HepG2 (cell line): ENCODE measurements at regions not wholly inside any gene's neighbourhood (a gene's known extent, or its start where the extent isn't known, plus 50 kb on each side); places are given as distances from the start of the nearest gene placed in this dataset.

ENCODE experiments used
- ATAC-seq: fragments of 200-7000 bp; cut with Tn5 transposase; 3 replicates; pipeline ENCODE4 v1.9.1; 2020; ENCODE audit warnings: mild to moderate bottlenecking, moderate library complexity
- BruUV-seq: library from RNA; stranded (reverse); fragments of 400-500 nt; replicated peaks from 2 replicates; lab custom pipeline; 2021; lab: Mats Ljungman, UMichigan
- CTCF ChIA-PET: fragments of 300-600 bp; formaldehyde crosslinking; extraction: SDS; loops from one replicate; lab custom pipeline; 2021; ENCODE audit warnings: low total read pairs, inconsistent platforms, low intra/inter-chr PET ratio; lab: Yijun Ruan, JAX
- POLR2A ChIA-PET: fragments of 350-600 bp; sonication (Branson Sonifier 250); formaldehyde crosslinking; loops from one replicate; lab custom pipeline; 2020; ENCODE audit warnings: antibody characterized with exemption, inconsistent platforms; lab: Yijun Ruan, JAX
- DNase-seq: peaks from one replicate; pipeline ENCODE4 v3.0.0-alpha.2; 2015; ENCODE audit warnings: low spot score
- FAIRE-seq: peaks from 3 replicates; lab custom pipeline; 2011; peaks lifted over from hg19 to GRCh38; lab: Jason Lieb, UNC
- H2AFZ ChIP-seq: one replicate; pipeline ENCODE4 v1.6.1; 2011; ENCODE audit warnings: low read length, inconsistent platforms
- H3K27ac ChIP-seq: fragments of 300-600 bp; 3 replicates; pipeline ENCODE4 v1.8.0; 2011; ENCODE audit warnings: mixed run types, mild to moderate bottlenecking, mixed read lengths, low read length, inconsistent platforms; ENCODE audit not compliant: insufficient read depth; ENCODE audit errors: extremely low read length
- H3K27me3 ChIP-seq, 2 experiments: fragments of 200-600 bp in 1 of 2; 2 replicates in 1 of 2; 3 replicates in 1 of 2; pipeline versions ENCODE4 v1.6.0 to v1.8.0; 2011; ENCODE audit warnings: low read length in 2 of 2, mild to moderate bottlenecking in 2 of 2, moderate library complexity in 2 of 2, inconsistent platforms in 1 of 2; ENCODE audit not compliant: insufficient read depth in 2 of 2, control insufficient read depth in 1 of 2
- H3K36me3 ChIP-seq, 2 experiments: fragments of 200-600 bp in 1 of 2; replicated peaks in 1 of 2; 2 replicates in 1 of 2; 3 replicates in 1 of 2; pipeline versions ENCODE4 v1.5.1 to v1.8.0; 2011; ENCODE audit warnings: low read length in 2 of 2, inconsistent platforms in 1 of 2; ENCODE audit not compliant: insufficient read depth in 2 of 2, control insufficient read depth in 1 of 2
- H3K4me1 ChIP-seq: 2 replicates; pipeline ENCODE4 v1.5.1; 2012; ENCODE audit warnings: low read length, inconsistent platforms; ENCODE audit not compliant: insufficient read depth
- H3K4me2 ChIP-seq: 2 replicates; pipeline ENCODE4 v1.6.0; 2011; ENCODE audit warnings: low read depth, low read length, inconsistent platforms
- H3K4me3 ChIP-seq, 3 experiments: fragments of 200-600 bp in 1 of 3; sonication (generic), shearing (Covaris generic) in 1 of 3; replicated peaks in 1 of 3; 2 replicates each; pipeline ENCODE4 v1.5.1; 2011 to 2016; ENCODE audit warnings: low read length in 3 of 3, inconsistent platforms in 2 of 3, low read depth in 2 of 3, mild to moderate bottlenecking in 2 of 3, control low read depth in 1 of 3, mixed read lengths in 1 of 3; ENCODE audit not compliant: insufficient read depth in 1 of 3
- H3K79me2 ChIP-seq: one replicate; pipeline ENCODE4 v1.6.1; 2011; ENCODE audit warnings: low read length, inconsistent platforms; ENCODE audit not compliant: insufficient read depth
- H3K9ac ChIP-seq: 2 replicates; pipeline ENCODE4 v1.6.0; 2011; ENCODE audit warnings: mild to moderate bottlenecking, low read depth, low read length, inconsistent platforms; ENCODE audit not compliant: insufficient read depth
- H3K9me3 ChIP-seq: 2 replicates; pipeline ENCODE4 v1.5.1; 2012; ENCODE audit warnings: mild to moderate bottlenecking, low read length
- H4K20me1 ChIP-seq: 2 replicates; pipeline ENCODE4 v1.6.0; 2011; ENCODE audit warnings: inconsistent platforms, mild to moderate bottlenecking, low read length, moderate library complexity; ENCODE audit not compliant: insufficient read depth
- CENPX ChIP-seq: sonication (generic); formaldehyde crosslinking; IDR thresholded peaks from 2 replicates; pipeline ENCODE4 v1.9.0; 2021; ENCODE audit warnings: mild to moderate bottlenecking, missing genetic modification reagents, moderate library complexity
- FOXK1 ChIP-seq: sonication (generic); formaldehyde crosslinking; IDR thresholded peaks from 2 replicates; pipeline ENCODE4 v1.4.0; 2020; ENCODE audit warnings: low read depth, missing genetic modification reagents, borderline replicate concordance
- GATA4 ChIP-seq: sonication (generic); IDR thresholded peaks from 2 replicates; pipeline ENCODE4 v1.6.1; 2016; ENCODE audit warnings: antibody characterized with exemption, low read depth, borderline replicate concordance
- HMG20A ChIP-seq: IDR thresholded peaks from 2 replicates; pipeline ENCODE4 v1.6.1; 2016; ENCODE audit warnings: borderline replicate concordance
- MAFF ChIP-seq: IDR thresholded peaks from 2 replicates; pipeline ENCODE4 v1.6.1; 2011; ENCODE audit warnings: low read depth, low read length, improper control_type of control experiment
- NR2F1 ChIP-seq, 2 experiments: fragments of 450-650 bp in 1 of 2; formaldehyde crosslinking in 1 of 2; IDR thresholded peaks; 2 replicates each; pipeline versions ENCODE4 v1.5.0 to v1.6.1; 2016 to 2020; ENCODE audit warnings: mild to moderate bottlenecking in 1 of 2, missing compliant biosample characterization in 1 of 2, missing genetic modification reagents in 1 of 2, moderate library complexity in 1 of 2
- NR3C1 ChIP-seq: sonication (generic); formaldehyde crosslinking; IDR thresholded peaks from 2 replicates; pipeline ENCODE4 v1.4.0; 2020; ENCODE audit warnings: missing genetic modification reagents
- ZNF121 ChIP-seq: sonication (generic); formaldehyde crosslinking; IDR thresholded peaks from 2 replicates; pipeline ENCODE4 v1.5.0; 2020; ENCODE audit warnings: mild to moderate bottlenecking, missing genetic modification reagents
- ZNF337 ChIP-seq: sonication (generic); formaldehyde crosslinking; IDR thresholded peaks from 2 replicates; pipeline ENCODE4 v1.5.1; 2020; ENCODE audit warnings: missing genetic modification reagents, low read depth, mild to moderate bottlenecking, borderline replicate concordance
- ZNF660 ChIP-seq: sonication (generic); formaldehyde crosslinking; IDR thresholded peaks from 2 replicates; pipeline ENCODE4 v1.5.1; 2020; ENCODE audit warnings: mild to moderate bottlenecking, low read depth, missing genetic modification reagents, borderline replicate concordance
- ZNF761 ChIP-seq: sonication (generic); formaldehyde crosslinking; conservative IDR thresholded peaks from 2 replicates; pipeline ENCODE4 v1.4.0; 2020; ENCODE audit warnings: mild to moderate bottlenecking, missing genetic modification reagents
- whole genome bisulfite sequencing: methylation state at CpG from one replicate; pipeline ENCODE4 v1.1.6; 2017; ENCODE audit warnings: low lambda C conversion rate; 5-methylcytosine and 5-hydroxymethylcytosine counted together
- in situ Hi-C: cut with HindIII; loops from 2 replicates; pipeline ENCODE4 v1.10.0; 2017; ENCODE audit warnings: low pct_unique_long_range_greater_than_20kb; ENCODE audit not compliant: extremely low pct_ligation_motif_present
- intact Hi-C: fragments of 100-400 bp; cut with micrococcal nuclease; formaldehyde crosslinking; loops from one replicate; pipeline ENCODE4 v1.10.0; 2022; ENCODE audit not compliant: unreplicated experiment
- TF ChIP-seq, protein P1 (sequence below): sonication (generic); formaldehyde crosslinking; IDR thresholded peaks from 2 replicates; pipeline ENCODE4 v1.4.0; 2020; ENCODE audit warnings: mild to moderate bottlenecking, missing genetic modification reagents
- TF ChIP-seq, protein P2 (sequence below): sonication (generic); formaldehyde crosslinking; IDR thresholded peaks from 2 replicates; pipeline ENCODE4 v1.5.0; 2020; ENCODE audit warnings: missing genetic modification reagents, mild to moderate bottlenecking, borderline replicate concordance
- TF ChIP-seq, protein P3 (sequence below): sonication (generic); formaldehyde crosslinking; IDR thresholded peaks from 2 replicates; pipeline ENCODE4 v1.4.0; 2020; ENCODE audit warnings: missing genetic modification reagents

DNA sequence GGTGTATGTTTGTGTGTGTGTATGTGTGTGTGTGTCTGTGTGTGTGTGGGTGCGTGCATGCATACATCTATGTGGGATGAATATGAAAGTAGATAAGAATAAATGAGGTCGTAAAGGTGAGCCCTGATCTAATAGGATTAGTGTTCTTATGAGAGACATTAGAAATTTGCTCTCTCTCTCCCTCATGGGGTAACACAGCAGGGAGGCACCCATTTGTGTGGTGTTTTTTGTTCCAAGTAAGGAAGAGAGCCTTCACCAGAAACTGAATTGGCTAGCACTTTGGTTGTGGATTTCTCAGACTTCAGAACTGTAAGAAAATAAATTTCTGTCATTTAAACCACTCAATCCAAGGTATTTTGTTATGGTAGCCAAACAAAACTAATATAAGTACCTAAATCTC, 353.7 kb upstream of the CHRM2 start:
- H3K9ac ChIP-seq = no peak overlapping the region
- no peak overlapping the region for H3K4me3 ChIP-seq
- H4K20me1 ChIP-seq = no peaks in the 10 kb centered on the region
- CTCF ChIA-PET = no interaction called here
- H3K36me3 ChIP-seq = no peaks in the 10 kb centered on the region
- 5% methylated on average over 2 of the region's 2 CpGs for WGBS
- H3K4me2 ChIP-seq = no peak overlapping the region
- no peak overlapping the region for H3K27ac ChIP-seq
- no peak overlapping the region for H2AFZ ChIP-seq
- TF ChIP-seq HMG20A (CRISPR knock-in tag) (no peak), MAFF (no peak), NR3C1 (no peak), ZNF121 (CRISPR knock-in tag) (no peak), NR2F1 (CRISPR knock-in tag; IDR thresholded peaks at IDR 0.05) (no peak)
- TF ChIP-seq, protein P1, sequence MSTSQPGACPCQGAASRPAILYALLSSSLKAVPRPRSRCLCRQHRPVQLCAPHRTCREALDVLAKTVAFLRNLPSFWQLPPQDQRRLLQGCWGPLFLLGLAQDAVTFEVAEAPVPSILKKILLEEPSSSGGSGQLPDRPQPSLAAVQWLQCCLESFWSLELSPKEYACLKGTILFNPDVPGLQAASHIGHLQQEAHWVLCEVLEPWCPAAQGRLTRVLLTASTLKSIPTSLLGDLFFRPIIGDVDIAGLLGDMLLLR (CRISPR knock-in tag) = no peak
- TF ChIP-seq, all 625 proteins: peak for 0
- no peaks in the 10 kb centered on the region for H3K27me3 ChIP-seq
- H3K4me1 ChIP-seq = no peaks in the 10 kb centered on the region
- ATAC-seq = no peak
- intact Hi-C loops (no loop called here), in situ Hi-C loops (no loop called here)
- peaks cover 8% of the 10 kb centered on the region; the same call in 1 of the 2 replicates for H3K9me3 ChIP-seq
- POLR2A ChIA-PET = no interaction called here
- DNase-seq = no peak
- no peaks in the 10 kb centered on the region for H3K79me2 ChIP-seq
- FAIRE-seq = no peak
- no TSS peak for BruUV-seq

DNA sequence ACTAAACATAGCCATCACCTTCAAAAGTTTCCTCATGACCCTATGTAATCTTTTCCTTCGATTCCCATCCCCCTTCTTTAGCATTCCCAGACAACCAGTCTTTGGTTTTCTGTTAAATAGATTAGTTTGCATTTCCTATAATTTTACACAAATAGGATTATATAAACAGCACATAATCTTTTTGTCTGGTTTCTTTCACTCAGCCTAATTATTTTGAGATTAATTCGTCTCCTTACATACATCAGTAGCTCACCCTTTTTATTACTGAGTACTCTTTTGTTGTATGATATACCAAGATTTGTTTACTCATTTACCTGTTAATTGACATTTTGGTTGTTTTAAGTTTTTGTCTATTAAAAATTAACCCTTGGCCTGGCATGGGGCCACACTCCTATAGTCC, 354.7 kb upstream of the CHRM2 start:
- no TSS peak for BruUV-seq
- in situ Hi-C loops = no loop called here
- CTCF ChIA-PET = no interaction called here
- TF ChIP-seq, protein P2, sequence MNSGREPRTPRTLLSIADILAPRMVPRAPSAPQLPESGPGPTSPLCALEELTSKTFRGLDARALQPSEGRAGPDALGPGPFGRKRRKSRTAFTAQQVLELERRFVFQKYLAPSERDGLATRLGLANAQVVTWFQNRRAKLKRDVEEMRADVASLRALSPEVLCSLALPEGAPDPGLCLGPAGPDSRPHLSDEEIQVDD (CRISPR knock-in tag) = no peak
- TF ChIP-seq ZNF660 (CRISPR knock-in tag) (no peak), FOXK1 (no peak), GATA4 (no peak), CENPX (no peak), ZNF761 (CRISPR knock-in tag) (no peak), ZNF337 (CRISPR knock-in tag) (no peak)
- TF ChIP-seq, protein P3, sequence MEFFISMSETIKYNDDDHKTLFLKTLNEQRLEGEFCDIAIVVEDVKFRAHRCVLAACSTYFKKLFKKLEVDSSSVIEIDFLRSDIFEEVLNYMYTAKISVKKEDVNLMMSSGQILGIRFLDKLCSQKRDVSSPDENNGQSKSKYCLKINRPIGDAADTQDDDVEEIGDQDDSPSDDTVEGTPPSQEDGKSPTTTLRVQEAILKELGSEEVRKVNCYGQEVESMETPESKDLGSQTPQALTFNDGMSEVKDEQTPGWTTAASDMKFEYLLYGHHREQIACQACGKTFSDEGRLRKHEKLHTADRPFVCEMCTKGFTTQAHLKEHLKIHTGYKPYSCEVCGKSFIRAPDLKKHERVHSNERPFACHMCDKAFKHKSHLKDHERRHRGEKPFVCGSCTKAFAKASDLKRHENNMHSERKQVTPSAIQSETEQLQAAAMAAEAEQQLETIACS (CRISPR knock-in tag) = no peak

More for the DNA sequence above, 354.7 kb upstream of the CHRM2 start:
- intact Hi-C loops = no loop called here
- POLR2A ChIA-PET = no interaction called here
- Histone ChIP-seq H3K36me3 (no peaks in the 10 kb centered on the region), H3K4me1 (no peaks in the 10 kb centered on the region), H3K27me3 (no peaks in the 10 kb centered on the region), H3K9me3 (peaks cover 8% of the 10 kb centered on the region; the same call in 1 of the 2 replicates), H3K27ac (no peak overlapping the region), H3K9ac (no peak overlapping the region), H4K20me1 (no peaks in the 10 kb centered on the region), H3K4me2 (no peak overlapping the region), H2AFZ (no peak overlapping the region), H3K4me3 (no peak overlapping the region), H3K79me2 (no peaks in the 10 kb centered on the region)
- FAIRE-seq (no peak), DNase-seq (no peak), ATAC-seq (no peak)
- 4% methylated on average over 2 of the region's 2 CpGs for WGBS
